ENCODE measurements at regions not wholly inside any gene's neighbourhood (a gene's known extent, or its start where the extent isn't known, plus 50 kb on each side); places are given as distances from the start of the nearest gene placed in this dataset.

GRCh38 chr7:13615679-13616078 lies 373.8 kb downstream of the ETV1 start:
- TF ChIP-seq CSRNP3 (CRISPR knock-in tag; IDR thresholded peaks at IDR 0.05) (no peak), RARB (CRISPR knock-in tag; IDR thresholded peaks at IDR 0.05) (no peak), ESRRG (CRISPR knock-in tag; IDR thresholded peaks at IDR 0.05) (no peak), TCF4 (CRISPR knock-in tag; IDR thresholded peaks at IDR 0.05; ENCODE audit: borderline replicate concordance) (no peak), CSDC2 (CRISPR knock-in tag; IDR thresholded peaks at IDR 0.05) (no peak), PATZ1 (CRISPR knock-in tag; IDR thresholded peaks at IDR 0.05; ENCODE audit: borderline replicate concordance) (no peak), OSR1 (CRISPR knock-in tag; IDR thresholded peaks at IDR 0.05) (no peak), ZC3H10 (CRISPR knock-in tag; IDR thresholded peaks at IDR 0.05) (no peak), CREB5 (CRISPR knock-in tag; IDR thresholded peaks at IDR 0.05; ENCODE audit: low read depth) (no peak), ZNF565 (CRISPR knock-in tag; conservative IDR thresholded peaks at IDR 0.05; ENCODE audit: low read depth) (no peak)

Measured in SK-N-SH treated with all-trans-retinoic acid at 6 μM for 48 hours (cell line).